ENCODE measurements at regions not wholly inside any gene's neighbourhood (a gene's known extent, or its start where the extent isn't known, plus 50 kb on each side); places are given as distances from the start of the nearest gene placed in this dataset.

- no peak for TF ChIP-seq FOXP2 (optimal IDR thresholded peaks at IDR 0.05; ENCODE audit: control extremely low read depth, extremely low read length, insufficient read depth)
- TF ChIP-seq EZH2 (IDR thresholded peaks at IDR 0.05), result no peak
- TF ChIP-seq POLR2AphosphoS5 (IDR thresholded peaks at IDR 0.05; ENCODE audit: borderline replicate concordance, low read depth, low read length), result no peak
These were observed 688.2 kb downstream of the QKI start for GRCh38 chr6:164102693-164103092.
